IMR-90 (cell line): ENCODE measurements at regions not wholly inside any gene's neighbourhood (a gene's known extent, or its start where the extent isn't known, plus 50 kb on each side); places are given as distances from the start of the nearest gene placed in this dataset.

Experiments
- ATAC-seq: fragments of 200-7000 bp; cut with Tn5 transposase; 2 replicates; pipeline ENCODE4 v1.9.1; 2020; ENCODE audit warnings: low read depth, mild to moderate bottlenecking, moderate library complexity
- BruUV-seq: library from RNA; stranded (reverse); fragments of 400-500 nt; replicated peaks from 2 replicates; lab custom pipeline; 2021; lab: Mats Ljungman, UMichigan
- CTCF ChIA-PET: fragments of 300-600 bp; formaldehyde crosslinking; extraction: SDS; loops from one replicate; lab custom pipeline; 2021; ENCODE audit warnings: antibody characterized with exemption; lab: Yijun Ruan, JAX
- POLR2A ChIA-PET: fragments of 300-600 bp; sonication (Branson Sonifier 250); formaldehyde crosslinking; loops from one replicate; lab custom pipeline; 2022; ENCODE audit warnings: antibody characterized with exemption; ENCODE audit not compliant: unreplicated experiment; lab: Charles Lee
- DNase-seq: peaks from one replicate; pipeline ENCODE4 v3.0.0; 2013
- H2AFZ ChIP-seq: replicated peaks from 2 replicates; pipeline ENCODE3; 2013; ENCODE audit warnings: low read length, mild to moderate bottlenecking; ENCODE audit not compliant: poor library complexity
- H2AK5ac ChIP-seq: 2 replicates; pipeline ENCODE4 v1.6.1; 2013; ENCODE audit warnings: low read depth, low read length, inconsistent platforms
- H2AK9ac ChIP-seq: replicated peaks from 2 replicates; pipeline ENCODE3; 2013; ENCODE audit warnings: mild to moderate bottlenecking, low read depth, low read length, moderate library complexity; ENCODE audit not compliant: poor library complexity
- H2BK120ac ChIP-seq: 2 replicates; pipeline ENCODE4 v1.6.1; 2013; ENCODE audit warnings: low read depth, low read length, inconsistent platforms
- H2BK15ac ChIP-seq: 3 replicates; pipeline ENCODE4 v1.6.1; 2013; ENCODE audit warnings: low read depth, low read length, inconsistent platforms
- H2BK20ac ChIP-seq: 2 replicates; pipeline ENCODE4 v1.6.1; 2013; ENCODE audit warnings: low read depth, mild to moderate bottlenecking, inconsistent platforms, low read length, moderate library complexity
- H2BK5ac ChIP-seq: 2 replicates; pipeline ENCODE4 v1.6.1; 2013; ENCODE audit warnings: mild to moderate bottlenecking, low read depth, low read length, inconsistent platforms; ENCODE audit not compliant: poor library complexity, severe bottlenecking
- H3K14ac ChIP-seq: replicated peaks from 2 replicates; pipeline ENCODE4 v1.6.1; 2013; ENCODE audit warnings: low read depth, low read length, inconsistent platforms
- H3K18ac ChIP-seq: 2 replicates; pipeline ENCODE4 v1.6.1; 2013; ENCODE audit warnings: low read depth, low read length, control low read depth
- H3K23ac ChIP-seq: 2 replicates; pipeline ENCODE4 v1.6.1; 2013; ENCODE audit warnings: low read depth, low read length, inconsistent platforms
- H3K27ac ChIP-seq: 2 replicates; pipeline ENCODE4 v1.5.1; 2013; ENCODE audit warnings: mild to moderate bottlenecking, control low read depth, low read length; ENCODE audit not compliant: insufficient read depth
- H3K27me3 ChIP-seq: 2 replicates; pipeline ENCODE4 v1.6.1; 2013; ENCODE audit warnings: low read length; ENCODE audit not compliant: control insufficient read depth, insufficient read depth
- H3K36me3 ChIP-seq: 2 replicates; pipeline ENCODE4 v1.6.1; 2013; ENCODE audit warnings: low read length, mixed read lengths; ENCODE audit not compliant: control insufficient read depth, insufficient read depth
- H3K4ac ChIP-seq: 2 replicates; pipeline ENCODE4 v1.6.1; 2013; ENCODE audit warnings: low read depth, low read length, inconsistent platforms
- H3K4me1 ChIP-seq: 2 replicates; pipeline ENCODE4 v1.6.1; 2013; ENCODE audit warnings: low read length, mixed read lengths; ENCODE audit not compliant: control insufficient read depth, insufficient read depth
- H3K4me2 ChIP-seq: 2 replicates; pipeline ENCODE4 v1.6.1; 2013; ENCODE audit warnings: low read depth, mild to moderate bottlenecking, control low read depth, low read length, moderate library complexity
- H3K4me3 ChIP-seq: 2 replicates; pipeline ENCODE4 v1.5.1; 2013; ENCODE audit warnings: low read depth, mild to moderate bottlenecking, control low read depth, low read length, moderate library complexity; ENCODE audit not compliant: insufficient read depth
- H3K56ac ChIP-seq: 2 replicates; pipeline ENCODE4 v1.6.1; 2013; ENCODE audit warnings: low read length, inconsistent platforms; ENCODE audit not compliant: insufficient read depth; ENCODE audit errors: extremely low read depth
- H3K79me1 ChIP-seq, 2 experiments: 2 replicates each; pipeline ENCODE4 v1.6.1; 2013; ENCODE audit warnings: low read length in 2 of 2, inconsistent platforms in 1 of 2, low read depth in 1 of 2
- H3K9ac ChIP-seq: 2 replicates; pipeline ENCODE4 v1.6.1; 2013; ENCODE audit warnings: low read depth, low read length, control low read depth
- H3K9me1 ChIP-seq: 2 replicates; pipeline ENCODE4 v1.6.1; 2013; ENCODE audit warnings: low read length, inconsistent platforms; ENCODE audit not compliant: insufficient read depth
- H3K9me3 ChIP-seq: 2 replicates; pipeline ENCODE4 v1.6.1; 2013; ENCODE audit warnings: low read length; ENCODE audit not compliant: control insufficient read depth, insufficient read depth
- H4K20me1 ChIP-seq: 2 replicates; pipeline ENCODE4 v1.6.1; 2013; ENCODE audit warnings: low read length, inconsistent platforms; ENCODE audit not compliant: insufficient read depth
- H4K5ac ChIP-seq: 2 replicates; pipeline ENCODE4 v1.6.1; 2013; ENCODE audit warnings: mild to moderate bottlenecking, low read depth, low read length, control low read depth
- H4K8ac ChIP-seq, 2 experiments: 2 replicates each; pipeline ENCODE4 v1.6.1; 2013; ENCODE audit warnings: low read depth in 2 of 2, low read length in 2 of 2, control low read depth in 1 of 2, inconsistent platforms in 1 of 2
- H4K91ac ChIP-seq: 2 replicates; pipeline ENCODE4 v1.6.1; 2013; ENCODE audit warnings: low read depth, low read length, inconsistent platforms; ENCODE audit not compliant: insufficient read depth
- BHLHE40 ChIP-seq: fragments of 150-350 bp; IDR thresholded peaks from 2 replicates; pipeline ENCODE4 v1.6.1; 2016; ENCODE audit warnings: mild to moderate bottlenecking, low read depth, low read length
- CEBPB ChIP-seq: IDR thresholded peaks from 2 replicates; pipeline ENCODE4 v1.6.1; 2012; ENCODE audit warnings: low read depth, low read length, improper control_type of control experiment
- CHD1 ChIP-seq: IDR thresholded peaks from 2 replicates; pipeline ENCODE4 v1.6.1; 2012; ENCODE audit warnings: low read depth, low read length, improper control_type of control experiment
- CTCF ChIP-seq: conservative IDR thresholded peaks from 2 replicates; pipeline ENCODE4 v1.5.1; 2012; ENCODE audit warnings: mild to moderate bottlenecking, low read depth, low read length, improper control_type of control experiment
- ELK1 ChIP-seq: fragments of 150-350 bp; IDR thresholded peaks from 2 replicates; pipeline ENCODE4 v1.6.1; 2016; ENCODE audit warnings: low read depth, mild to moderate bottlenecking, low read length, moderate library complexity, borderline replicate concordance
- FOS ChIP-seq: fragments of 150-350 bp; IDR thresholded peaks from 2 replicates; pipeline ENCODE4 v1.6.1; 2016; ENCODE audit warnings: low read depth, low read length
- MAFK ChIP-seq: IDR thresholded peaks from 2 replicates; pipeline ENCODE4 v1.6.1; 2012; ENCODE audit warnings: low read depth, low read length, improper control_type of control experiment
- MAZ ChIP-seq: IDR thresholded peaks from 2 replicates; pipeline ENCODE4 v1.6.1; 2012; ENCODE audit warnings: low read depth, mild to moderate bottlenecking, low read length, improper control_type of control experiment, moderate library complexity, borderline replicate concordance
- MXI1 ChIP-seq: IDR thresholded peaks from 2 replicates; pipeline ENCODE4 v1.6.1; 2012; ENCODE audit warnings: low read depth, mild to moderate bottlenecking, low read length, moderate library complexity, borderline replicate concordance
- NFE2L2 ChIP-seq: fragments of 150-350 bp; IDR thresholded peaks from 2 replicates; pipeline ENCODE4 v1.6.1; 2016; ENCODE audit warnings: low read depth, mild to moderate bottlenecking, low read length
- POLR2A ChIP-seq: IDR thresholded peaks from 2 replicates; pipeline ENCODE4 v1.6.1; 2012; ENCODE audit warnings: mild to moderate bottlenecking, low read depth, low read length
- RAD21 ChIP-seq: IDR thresholded peaks from 2 replicates; pipeline ENCODE4 v1.6.1; 2012; ENCODE audit warnings: low read length, improper control_type of control experiment
- RCOR1 ChIP-seq: IDR thresholded peaks from 2 replicates; pipeline ENCODE4 v1.6.1; 2012; ENCODE audit warnings: mild to moderate bottlenecking, low read length, improper control_type of control experiment; ENCODE audit not compliant: insufficient replicate concordance
- RFX5 ChIP-seq: IDR thresholded peaks from 2 replicates; pipeline ENCODE4 v1.8.0; 2012; ENCODE audit warnings: low read depth, mild to moderate bottlenecking, low read length, moderate library complexity
- SMC3 ChIP-seq: fragments of 150-350 bp; IDR thresholded peaks from 2 replicates; pipeline ENCODE4 v1.6.1; 2016; ENCODE audit warnings: low read depth, mild to moderate bottlenecking, antibody characterized with exemption, low read length, moderate library complexity
- USF2 ChIP-seq: fragments of 150-350 bp; IDR thresholded peaks from 2 replicates; pipeline ENCODE4 v1.6.1; 2017; ENCODE audit warnings: mild to moderate bottlenecking, antibody characterized with exemption, low read length, low read depth
- dilution Hi-C: fragments of 300-500 bp; cut with HindIII; formaldehyde crosslinking; loops from one replicate; pipeline ENCODE4 v1.14.3; 2018; ENCODE audit warnings: low sequenced_read_pairs; ENCODE audit not compliant: unreplicated experiment
- in situ Hi-C: fragments of 300-500 bp; cut with MboI; formaldehyde crosslinking; loops from 3 replicates; pipeline ENCODE4 v1.14.3; 2019; ENCODE audit warnings: low sequenced_read_pairs, inconsistent platforms, mixed read lengths
- intact Hi-C: fragments of 100-400 bp; cut with micrococcal nuclease; formaldehyde crosslinking; loops from 2 replicates; pipeline ENCODE4 v1.10.0; 2022

- no TSS peak for BruUV-seq
- peaks cover 7% of the 10 kb centered on the region; the same call in 1 of the 2 replicates for H3K9me3 ChIP-seq
- H2AK5ac ChIP-seq: no peak overlapping the region
- H2AK9ac ChIP-seq: no peak overlapping the region
- H3K27me3 ChIP-seq: no peaks in the 10 kb centered on the region
- no peak overlapping the region for H3K18ac ChIP-seq
- no peaks in the 10 kb centered on the region for H4K20me1 ChIP-seq
- no peak overlapping the region for H4K5ac ChIP-seq
- H2BK15ac ChIP-seq: no peak overlapping the region
- no peak for DNase-seq
- H4K8ac ChIP-seq: no peak overlapping the region
- H3K9ac ChIP-seq: no peak overlapping the region
- no peak overlapping the region for H3K4ac ChIP-seq
- no peaks in the 10 kb centered on the region for H3K36me3 ChIP-seq
- no peak overlapping the region for H3K27ac ChIP-seq
- no peak overlapping the region for H2BK5ac ChIP-seq
- intact Hi-C loops: no loop called here
- no peak overlapping the region for H3K56ac ChIP-seq
- H3K4me3 ChIP-seq: no peak overlapping the region
- no peak overlapping the region for H3K23ac ChIP-seq
- ChIA-PET POLR2A (no interaction called here), CTCF (no interaction called here)
- no peak overlapping the region for H3K4me2 ChIP-seq
- H3K9me1 ChIP-seq: no peaks in the 10 kb centered on the region
- H3K4me1 ChIP-seq: no peaks in the 10 kb centered on the region
- in situ Hi-C loops: no loop called here
- H3K79me1 ChIP-seq: no peaks in the 10 kb centered on the region
- no peak overlapping the region for H4K91ac ChIP-seq
- no peak overlapping the region for H3K14ac ChIP-seq
- H2BK120ac ChIP-seq: no peak overlapping the region
- dilution Hi-C loops: no loop called here
- ATAC-seq: no peak
- TF ChIP-seq POLR2A (no peak), ELK1 (no peak), MAFK (no peak), CHD1 (no peak), SMC3 (no peak), USF2 (no peak), MAZ (no peak), FOS (no peak), NFE2L2 (no peak), MXI1 (no peak), CEBPB (no peak), CTCF (no peak), RAD21 (no peak), RFX5 (no peak), RCOR1 (no peak), BHLHE40 (no peak)
- H2BK20ac ChIP-seq: no peak overlapping the region
- H2AFZ ChIP-seq: no peak overlapping the region
These were observed 1279.9 kb upstream of the EYS start for GRCh38 chr6:66986940-66987339.
